ELR (cell line): ENCODE measurements at regions not wholly inside any gene's neighbourhood (a gene's known extent, or its start where the extent isn't known, plus 50 kb on each side); places are given as distances from the start of the nearest gene placed in this dataset.

Source experiments
- DNase-seq: peaks from one replicate; pipeline ENCODE4 v3.0.0-alpha.2; 2015; ENCODE audit warnings: low read depth

DNA sequence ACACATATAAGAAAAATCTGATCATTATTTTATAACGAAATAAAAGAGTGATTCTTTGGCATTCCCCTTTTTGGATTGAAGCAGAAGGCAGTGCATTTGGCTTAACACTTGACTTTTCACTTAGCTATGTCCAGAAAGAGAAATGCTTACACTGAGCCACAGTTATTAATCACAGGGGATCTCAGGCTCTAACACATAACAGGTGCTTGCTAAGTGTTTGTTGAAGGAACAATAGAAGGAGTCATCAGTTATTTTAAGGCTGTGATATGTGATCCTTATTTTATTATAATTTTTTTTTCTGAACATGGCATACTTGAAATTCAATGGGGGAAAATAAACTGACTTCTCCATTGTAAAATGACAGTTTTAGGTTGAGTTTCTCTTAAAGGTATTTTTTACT, 209.5 kb downstream of the UBE2E3 start:
- DNase-seq, result no peak

DNA sequence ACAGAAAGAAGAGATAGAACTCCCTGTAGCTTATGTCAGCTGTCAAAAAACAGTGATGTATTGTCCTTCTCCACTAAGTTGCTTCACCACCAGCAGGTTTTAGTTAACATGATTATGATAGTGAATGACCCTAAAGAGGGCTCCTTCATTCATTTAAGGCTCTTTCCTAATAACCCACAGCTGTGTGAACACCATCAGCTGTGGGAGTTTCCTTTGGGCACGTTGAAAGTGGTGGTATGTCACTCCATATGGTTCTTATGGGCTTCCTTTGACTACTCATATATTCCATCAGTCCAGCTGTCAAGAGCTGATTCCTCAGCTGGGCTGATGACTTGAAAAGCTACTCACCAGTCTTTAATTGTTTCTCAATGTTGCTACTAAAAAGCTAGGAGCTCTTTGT, 210.3 kb downstream of the UBE2E3 start:
- DNase-seq, result no peak

DNA sequence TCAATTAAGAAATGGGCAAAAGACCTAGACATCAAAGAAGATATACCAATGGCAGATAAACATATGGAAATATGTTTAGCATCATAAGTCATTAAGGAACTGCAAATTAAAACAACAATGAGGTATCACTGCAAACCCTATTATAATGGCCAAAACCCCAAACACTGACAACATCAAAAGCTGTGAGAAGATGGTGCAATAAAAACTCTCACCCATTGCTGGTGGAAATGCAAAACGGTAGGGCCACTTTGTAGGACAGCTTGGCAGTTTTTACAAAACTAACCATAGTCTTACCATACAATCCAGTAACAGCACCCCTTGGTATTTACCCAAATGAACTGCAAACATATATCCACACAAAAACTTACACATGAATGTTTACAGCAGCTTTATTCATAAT, 213.1 kb downstream of the UBE2E3 start:
- DNase-seq, result no peak

DNA sequence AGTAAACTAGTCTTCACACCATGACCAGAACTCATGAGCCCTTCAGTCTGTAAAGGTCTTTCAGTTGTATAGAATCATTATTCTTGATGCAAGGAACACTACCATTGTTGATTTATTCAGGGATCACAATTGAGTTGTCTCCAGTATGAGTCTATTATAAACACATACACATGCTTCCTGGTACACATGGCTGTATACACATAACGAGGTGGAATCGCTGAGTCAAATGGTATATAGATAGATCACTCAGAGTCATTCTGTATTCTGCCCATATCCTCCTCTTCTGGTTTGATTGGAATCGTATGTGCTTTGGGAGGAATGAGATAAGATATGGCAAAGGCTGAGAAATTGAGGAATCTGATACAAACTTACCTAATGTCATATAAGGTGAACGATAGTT, 216.0 kb downstream of the UBE2E3 start:
- no peak for DNase-seq

DNA sequence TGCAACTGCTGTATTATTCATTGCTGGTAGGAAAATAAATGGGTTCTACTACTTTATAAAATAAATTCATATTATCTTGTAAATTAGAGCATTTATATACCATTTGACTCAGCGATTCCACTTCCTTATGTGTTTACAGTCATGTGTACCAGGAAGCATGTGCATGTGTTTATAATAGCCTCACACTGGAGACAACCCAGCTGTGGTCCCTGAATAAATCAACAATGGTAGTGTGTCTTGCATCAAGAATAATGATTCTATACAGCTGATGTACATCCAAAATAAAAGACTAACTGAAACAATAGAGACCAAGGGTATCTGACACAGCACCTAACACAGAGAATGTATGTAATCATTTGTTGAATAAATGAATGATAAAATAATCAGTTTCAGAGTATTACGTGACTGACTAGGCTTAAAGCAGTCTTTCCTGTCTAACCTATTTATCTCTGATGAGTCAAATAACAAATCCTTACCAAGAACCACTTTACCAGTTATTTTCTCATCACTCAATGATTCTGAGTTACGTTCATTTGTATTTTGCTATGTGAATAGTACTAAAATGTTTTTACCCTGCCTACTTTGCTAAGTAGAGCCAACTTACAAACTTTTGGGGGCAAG, 216.8 kb downstream of the UBE2E3 start:
- no peak for DNase-seq

DNA sequence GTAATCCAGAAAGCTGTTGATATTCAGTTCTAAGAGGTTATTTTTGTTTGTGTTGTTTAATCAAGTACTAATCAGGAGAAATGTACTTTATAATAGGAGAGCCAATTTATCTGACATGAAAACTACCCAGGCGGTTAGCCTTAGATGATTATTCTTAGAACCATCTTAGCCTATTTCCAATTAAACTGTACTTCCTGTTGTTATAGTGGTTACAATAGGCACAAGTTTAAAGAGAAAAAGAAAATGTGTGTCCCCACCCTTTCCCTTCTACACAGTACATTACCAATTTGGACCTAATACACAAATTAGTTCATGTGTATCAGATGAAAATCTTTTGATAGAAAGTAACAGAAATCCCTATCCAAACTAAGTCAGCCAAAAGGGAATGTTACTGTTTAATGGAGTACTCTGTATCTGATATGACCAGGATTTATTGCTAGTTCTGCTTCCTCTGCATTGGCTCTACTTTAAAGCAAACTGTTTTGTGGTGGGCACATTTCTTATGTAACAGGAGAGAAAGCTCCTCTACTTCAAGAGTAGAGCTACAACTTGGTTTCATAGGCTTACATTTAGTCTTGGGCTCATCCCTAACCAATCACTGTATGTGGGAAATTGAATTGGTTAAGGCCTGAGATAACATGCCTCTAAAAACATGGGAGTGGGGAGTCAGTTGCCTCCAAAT, 217.9 kb downstream of the UBE2E3 start:
- DNase-seq, result no peak

DNA sequence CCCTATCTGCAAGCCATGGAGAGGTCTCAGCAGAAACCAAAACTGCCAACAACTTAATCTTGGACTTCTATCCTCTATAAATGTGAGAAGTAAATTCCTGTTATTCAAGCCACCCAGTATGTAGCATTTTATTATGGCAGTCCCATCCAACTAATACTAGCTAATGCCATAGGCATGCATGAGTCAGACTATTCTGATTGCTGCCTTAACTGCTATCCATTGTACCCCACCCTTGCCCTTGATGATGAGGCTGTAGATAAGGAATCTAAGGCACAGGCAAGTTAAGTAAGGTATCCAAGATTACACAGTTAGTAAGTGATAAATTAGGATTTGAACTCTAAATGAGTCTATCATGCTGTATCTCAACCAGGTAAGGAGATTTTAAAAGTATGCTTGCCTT, 223.0 kb downstream of the UBE2E3 start:
- peak; percentile 95 for DNase-seq

DNA sequence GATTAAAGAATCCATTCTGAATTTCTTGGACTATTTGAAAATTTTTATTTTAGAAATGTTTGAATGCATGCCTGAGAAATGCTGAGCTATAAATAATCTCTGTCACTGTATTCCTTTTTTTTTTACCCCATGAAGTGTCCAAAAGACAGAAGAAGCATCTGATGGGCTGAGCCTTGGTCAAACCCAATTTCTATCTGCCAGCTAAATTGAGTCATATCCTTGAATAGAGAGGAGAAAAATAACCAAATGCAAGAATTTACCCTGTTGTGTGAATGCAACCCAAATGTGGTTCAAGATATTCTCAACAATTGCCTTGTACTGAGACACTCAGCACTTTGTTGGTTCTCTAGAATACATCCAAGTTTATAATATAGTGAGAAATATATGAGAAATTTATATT, 223.5 kb downstream of the UBE2E3 start:
- peak; percentile 51 for DNase-seq

DNA sequence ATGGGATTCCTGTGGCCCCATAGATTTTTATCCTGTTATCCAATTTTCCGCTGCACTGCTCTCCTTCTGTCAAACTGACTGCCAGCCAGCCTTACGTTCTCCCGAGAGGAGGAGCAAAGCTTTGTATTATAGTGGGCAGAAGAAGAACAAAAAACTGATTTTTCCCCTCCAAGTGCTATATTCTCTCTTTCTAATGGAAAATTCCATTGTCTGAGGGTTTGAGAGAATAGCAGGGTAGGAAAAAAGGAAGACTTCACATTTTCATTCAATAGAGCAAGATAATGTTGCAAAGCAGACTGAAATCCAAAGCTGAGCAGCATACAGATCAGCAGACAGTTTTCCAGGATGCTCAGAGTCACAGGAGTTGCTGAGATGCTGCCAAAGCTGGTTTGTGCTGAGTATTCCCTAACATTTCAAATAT, 238.0 kb downstream of the UBE2E3 start:
- DNase-seq, result no peak

DNA sequence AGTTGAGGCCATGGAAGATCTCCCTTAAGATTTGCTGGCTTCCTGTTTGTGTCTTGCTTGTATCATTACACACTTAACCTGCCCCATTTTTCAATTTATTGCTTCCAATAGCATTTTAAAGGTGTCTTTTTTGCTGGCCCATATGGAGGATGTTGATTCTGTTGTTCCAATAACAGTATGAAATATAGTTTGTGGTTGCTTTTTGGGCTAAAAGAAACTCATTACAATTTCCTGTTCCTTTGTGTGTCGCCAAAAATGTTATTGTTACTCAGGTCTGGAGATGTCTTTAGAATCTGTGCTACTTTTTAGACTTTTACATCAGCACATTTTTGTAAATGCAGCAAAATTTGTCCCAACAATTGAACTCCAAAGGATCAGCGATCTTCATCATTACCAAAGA, 234.0 kb upstream of the ITGA4 start:
- no peak for DNase-seq

DNA sequence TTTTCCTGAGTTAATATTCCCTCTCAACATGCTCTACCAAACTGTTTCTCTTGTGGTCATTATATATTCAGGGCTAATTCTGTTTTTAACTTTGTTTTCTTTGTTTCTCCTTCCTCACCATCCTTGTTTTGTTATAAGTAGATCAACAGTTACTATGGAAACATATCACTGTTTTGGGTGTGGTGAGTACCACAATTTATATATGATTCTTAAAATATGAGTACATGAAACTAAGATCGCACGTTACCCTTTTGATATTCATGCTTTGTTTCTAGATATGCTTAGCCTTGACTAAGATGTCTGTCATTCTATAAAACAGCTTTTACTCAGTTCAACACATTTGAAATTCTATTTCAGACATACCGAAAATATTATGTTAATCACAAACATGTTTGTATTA, 232.3 kb upstream of the ITGA4 start:
- no peak for DNase-seq

DNA sequence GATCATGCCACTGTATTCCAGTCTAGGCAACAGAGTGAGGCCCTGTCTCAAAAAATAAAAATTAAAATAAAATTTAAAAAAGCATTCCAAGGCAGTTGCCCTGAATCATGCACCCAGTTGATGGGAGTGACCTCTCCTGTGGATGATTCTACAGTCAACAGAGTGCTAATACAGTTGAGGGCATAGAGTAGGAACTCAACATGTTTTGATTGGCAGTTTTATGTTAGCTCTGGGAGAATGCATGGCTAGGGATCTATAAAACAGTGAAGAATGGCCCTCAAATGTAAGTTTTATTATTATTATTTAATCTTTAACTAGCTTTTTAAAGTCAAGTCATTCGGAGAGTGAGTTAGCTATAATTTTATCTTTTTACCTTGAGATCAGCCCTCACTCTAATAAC, 228.5 kb upstream of the ITGA4 start:
- no peak for DNase-seq

DNA sequence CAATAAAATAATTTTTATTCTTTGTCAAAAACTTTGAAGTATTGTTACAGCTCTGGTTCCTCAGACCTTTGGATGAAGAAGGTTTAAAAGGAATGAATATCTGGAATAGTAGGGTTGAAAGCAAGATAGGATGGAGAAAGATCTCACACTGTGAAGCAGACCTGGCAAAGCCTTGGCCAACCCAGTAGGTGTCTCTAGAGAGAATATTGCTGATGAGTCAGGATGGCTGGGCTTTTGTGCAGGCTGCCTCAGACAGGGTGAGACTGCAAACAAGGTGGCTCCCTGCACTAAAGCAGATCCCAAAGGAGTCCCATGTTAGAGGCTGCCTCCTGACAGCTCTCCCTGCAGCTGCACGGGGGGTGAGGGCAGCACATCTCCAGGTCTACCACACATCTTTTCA, 226.0 kb upstream of the ITGA4 start:
- peak; percentile 19 for DNase-seq

DNA sequence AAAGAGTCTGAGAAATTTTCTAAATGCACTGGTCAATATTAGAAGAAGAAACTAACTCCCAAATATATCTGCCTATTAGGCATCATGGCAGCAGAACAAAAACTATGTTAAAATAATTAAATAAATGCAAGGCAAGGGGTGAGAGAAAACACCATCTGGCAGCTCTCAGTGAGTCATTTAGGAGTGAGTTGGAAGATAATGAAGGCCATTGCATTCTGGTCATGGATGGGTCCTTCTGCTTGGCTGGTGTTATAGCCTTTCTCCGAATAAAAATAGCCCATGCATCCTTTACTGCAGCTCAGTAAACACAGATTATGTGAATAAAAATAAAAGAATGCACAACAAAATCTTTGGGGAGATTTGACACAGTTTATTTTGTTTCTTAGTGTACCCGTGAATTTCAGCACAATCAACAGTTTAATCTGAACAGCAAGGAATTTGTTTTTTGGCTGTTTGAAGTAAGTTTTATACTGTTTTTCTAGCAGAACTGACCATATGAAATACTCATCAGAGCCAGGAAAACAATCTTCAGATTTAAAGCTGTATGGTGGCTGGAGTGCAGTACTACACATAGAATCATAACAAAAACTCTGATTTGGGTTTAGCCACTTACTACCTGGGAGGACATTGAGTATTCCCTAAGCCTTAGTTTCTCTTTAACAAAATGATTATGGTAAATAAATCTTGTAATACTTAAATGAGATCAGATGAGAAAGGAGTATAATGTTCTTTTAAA, 225.1 kb upstream of the ITGA4 start:
- peak; percentile 4 for DNase-seq

DNA sequence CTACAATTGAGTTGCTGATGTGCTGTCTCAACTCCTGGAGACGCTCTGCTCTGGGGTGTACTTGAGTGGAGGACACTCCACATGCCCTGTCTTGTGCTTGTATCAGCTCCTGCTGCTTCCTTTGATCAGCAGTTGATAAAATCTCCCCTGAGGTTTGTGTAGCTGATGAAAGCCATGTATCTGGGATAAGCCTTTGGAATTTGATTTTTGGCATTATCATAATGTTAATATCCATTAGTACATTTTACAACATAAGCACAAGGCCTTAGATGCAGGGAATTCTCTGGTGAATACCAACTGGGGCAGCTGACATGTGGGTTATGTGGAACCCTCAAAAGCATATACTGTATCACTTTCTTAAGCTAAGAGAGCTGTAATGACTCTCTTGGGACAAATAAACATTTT, 222.7 kb upstream of the ITGA4 start:
- DNase-seq, result no peak

DNA sequence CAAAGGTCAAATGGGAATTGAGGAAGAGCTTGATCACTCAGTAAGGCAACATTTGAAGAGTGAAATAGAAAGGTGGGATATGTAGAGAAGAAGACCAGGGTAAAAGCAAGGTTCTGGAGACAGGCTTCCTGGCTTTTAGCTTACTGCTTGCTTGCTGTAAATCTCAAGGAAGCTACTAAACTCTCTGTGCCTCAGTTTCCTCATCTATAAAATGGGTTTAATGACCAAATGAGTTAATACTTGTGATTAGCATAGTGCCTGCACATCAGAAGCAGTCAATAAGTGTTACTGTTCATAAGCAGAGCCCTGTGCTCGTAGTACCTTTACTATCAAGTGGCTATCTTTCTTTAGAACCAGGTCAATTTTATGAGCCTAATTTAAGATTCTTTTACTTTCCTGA, 222.2 kb upstream of the ITGA4 start:
- no peak for DNase-seq

DNA sequence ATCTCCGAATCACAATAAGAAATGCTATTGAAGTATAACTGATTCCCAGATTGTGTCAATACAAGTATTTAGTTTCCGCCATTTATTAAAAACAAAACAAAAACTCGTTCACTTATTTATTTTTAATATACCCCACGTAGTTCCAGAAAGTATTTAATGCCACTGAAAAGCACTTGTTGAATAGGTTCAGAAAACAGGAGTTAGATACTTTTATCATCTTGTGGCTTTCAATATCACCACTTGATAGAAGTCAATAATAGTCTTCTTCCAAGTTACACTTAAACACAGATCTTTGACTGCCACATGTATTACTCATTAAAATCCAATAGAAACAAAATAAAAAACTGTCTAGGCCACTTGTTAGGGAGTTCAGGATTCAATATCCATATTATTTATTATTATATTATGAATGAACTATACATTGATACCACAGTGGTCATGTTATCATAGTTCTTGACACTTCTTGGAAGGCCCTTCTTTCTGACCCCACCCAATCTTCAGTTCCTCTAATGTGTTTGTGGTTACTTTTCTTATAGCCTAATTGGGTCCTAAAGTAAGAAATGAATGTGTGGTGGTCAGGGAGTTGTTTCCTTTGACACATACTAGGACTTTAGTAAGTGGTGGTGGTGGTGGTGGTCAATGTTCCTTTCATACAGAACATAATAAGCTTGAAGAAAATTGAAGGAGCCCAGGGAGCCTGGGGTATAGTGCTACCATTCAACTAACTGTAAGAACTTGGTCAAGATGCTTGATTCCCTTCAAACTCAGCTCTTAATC, 221.3 kb upstream of the ITGA4 start:
- DNase-seq, result no peak

DNA sequence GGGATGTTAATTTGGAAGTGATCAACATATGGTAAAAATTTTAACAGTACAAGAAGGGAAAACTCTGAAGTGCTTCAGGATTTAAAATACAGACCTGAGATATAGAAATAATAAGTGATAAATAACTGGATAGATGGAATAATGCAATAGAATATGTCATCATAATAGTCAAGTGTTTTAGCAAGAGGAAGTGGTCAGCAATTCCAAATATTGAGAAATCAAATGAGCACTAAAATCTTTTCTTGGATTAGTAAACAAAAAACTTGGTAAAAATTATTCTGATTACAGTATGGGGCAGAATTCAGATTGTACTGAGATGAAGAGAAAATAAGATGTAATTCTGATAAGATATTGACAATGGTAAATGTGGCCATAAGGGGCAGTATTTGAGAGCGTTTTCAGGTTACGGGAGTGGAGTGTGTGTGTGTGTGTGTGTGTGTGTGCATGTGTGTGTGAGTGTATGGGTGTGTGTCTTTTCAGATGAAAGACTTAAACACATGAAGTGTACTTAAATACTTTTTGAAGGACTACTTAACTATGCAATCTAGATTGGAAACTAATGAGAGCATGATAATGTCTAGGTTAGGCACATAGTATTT, 217.9 kb upstream of the ITGA4 start:
- peak; percentile 17 for DNase-seq

DNA sequence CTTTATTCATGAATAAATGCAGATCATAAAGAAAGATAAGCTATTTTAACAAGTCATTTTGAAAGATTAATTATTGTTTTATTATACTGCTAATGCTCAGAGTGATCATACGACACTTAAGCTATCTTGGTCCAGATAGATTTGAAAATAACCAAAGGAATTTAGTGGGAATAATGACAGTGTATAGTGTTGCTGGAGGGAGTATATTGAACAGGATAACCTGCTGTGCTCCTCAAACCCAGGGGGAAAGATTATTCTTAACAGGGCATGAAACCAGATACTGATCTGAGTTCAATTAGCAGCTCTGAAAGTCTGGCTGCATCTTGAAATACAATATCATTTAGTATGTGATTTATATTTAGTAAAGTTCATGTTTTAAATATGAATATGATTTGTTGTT, 216.3 kb upstream of the ITGA4 start:
- no peak for DNase-seq

DNA sequence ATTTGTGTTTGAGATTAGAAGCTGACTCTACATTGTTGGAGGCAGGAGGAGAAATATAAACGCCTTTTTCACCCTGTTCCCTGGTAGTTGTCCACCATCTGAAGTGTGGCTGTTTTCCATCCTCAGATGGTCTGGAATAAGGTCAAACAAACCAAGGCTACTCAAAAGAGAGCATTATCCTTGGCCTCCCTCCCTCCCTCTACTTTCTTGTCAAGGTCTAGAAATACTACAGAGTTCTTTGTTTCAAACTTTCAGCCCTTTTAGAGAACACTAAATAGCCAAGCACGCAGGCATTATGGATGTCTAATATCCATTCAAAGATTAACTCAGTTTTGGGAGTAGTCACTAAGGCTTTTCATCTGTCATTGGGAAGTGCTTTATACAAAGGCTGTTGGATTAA, 215.8 kb upstream of the ITGA4 start:
- no peak for DNase-seq

DNA sequence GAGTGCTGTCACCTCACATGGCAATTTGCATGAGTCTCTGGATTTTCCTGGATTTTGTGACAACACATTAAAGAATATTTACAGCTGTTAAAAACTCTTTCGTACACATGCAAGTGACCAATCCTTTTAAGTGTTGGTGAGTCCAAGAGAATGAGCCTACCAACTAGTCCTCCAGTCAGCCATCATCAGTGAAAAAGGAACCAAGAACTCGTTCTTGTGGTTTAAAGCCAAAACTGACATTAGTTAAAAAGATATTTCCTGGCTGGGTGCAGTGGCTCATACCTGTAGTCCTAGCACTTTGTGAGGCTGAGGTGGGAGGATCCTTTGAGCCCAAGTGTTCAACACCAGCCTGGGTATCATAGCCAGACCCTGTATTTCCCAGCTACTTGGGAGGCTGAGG, 215.4 kb upstream of the ITGA4 start:
- DNase-seq, result no peak

DNA sequence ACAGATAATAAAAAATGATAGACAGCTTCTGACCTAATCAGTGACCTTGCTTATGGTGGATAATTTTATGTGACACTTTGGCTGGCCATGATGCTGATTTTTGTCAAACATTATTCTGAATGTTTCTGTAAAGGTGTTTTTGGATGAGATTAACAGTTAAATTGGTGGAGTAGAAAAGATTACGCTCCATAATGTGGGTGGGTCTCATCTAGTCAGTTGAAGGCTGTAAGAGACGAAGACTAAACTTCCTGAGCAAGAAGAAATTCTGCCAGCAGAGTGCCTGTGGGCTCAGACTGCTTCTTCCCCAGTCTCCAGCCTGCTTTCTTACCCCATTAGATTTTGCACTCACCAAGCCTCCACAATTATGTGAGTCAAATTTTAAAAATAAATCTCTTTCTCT, 214.9 kb upstream of the ITGA4 start:
- no peak for DNase-seq
